Skeletal muscle satellite cell (primary cell): ENCODE measurements at regions not wholly inside any gene's neighbourhood (a gene's known extent, or its start where the extent isn't known, plus 50 kb on each side); places are given as distances from the start of the nearest gene placed in this dataset.

Experiments used
- H3K27me3 ChIP-seq: 2 replicates; pipeline ENCODE4 v1.7.0; 2013; ENCODE audit warnings: low read length; ENCODE audit not compliant: control insufficient read depth, insufficient read depth
- H3K36me3 ChIP-seq: 2 replicates; pipeline ENCODE4 v1.7.0; 2013; ENCODE audit warnings: mild to moderate bottlenecking, control low read depth, low read length; ENCODE audit not compliant: insufficient read depth
- H3K4me1 ChIP-seq: 2 replicates; pipeline ENCODE4 v1.7.0; 2013; ENCODE audit warnings: low read length; ENCODE audit not compliant: control insufficient read depth, insufficient read depth
- H3K4me2 ChIP-seq: 2 replicates; pipeline ENCODE4 v1.7.0; 2013; ENCODE audit warnings: mild to moderate bottlenecking, low read length
- H3K4me3 ChIP-seq: 2 replicates; pipeline ENCODE4 v1.7.0; 2013; ENCODE audit warnings: low read length
- H3K9ac ChIP-seq: 2 replicates; pipeline ENCODE4 v1.7.0; 2013; ENCODE audit warnings: mild to moderate bottlenecking, low read depth, low read length, moderate library complexity
- H3K9me3 ChIP-seq: replicated peaks from 2 replicates; pipeline ENCODE4 v1.7.0; 2013; ENCODE audit warnings: mild to moderate bottlenecking, control low read depth, low read length

GRCh38 chr5:28234356-28234968 is 1196.1 kb upstream of the CDH9 start:
- Histone ChIP-seq H3K4me3 (no peak overlapping the region), H3K36me3 (no peaks in the 10 kb centered on the region)

DNA sequence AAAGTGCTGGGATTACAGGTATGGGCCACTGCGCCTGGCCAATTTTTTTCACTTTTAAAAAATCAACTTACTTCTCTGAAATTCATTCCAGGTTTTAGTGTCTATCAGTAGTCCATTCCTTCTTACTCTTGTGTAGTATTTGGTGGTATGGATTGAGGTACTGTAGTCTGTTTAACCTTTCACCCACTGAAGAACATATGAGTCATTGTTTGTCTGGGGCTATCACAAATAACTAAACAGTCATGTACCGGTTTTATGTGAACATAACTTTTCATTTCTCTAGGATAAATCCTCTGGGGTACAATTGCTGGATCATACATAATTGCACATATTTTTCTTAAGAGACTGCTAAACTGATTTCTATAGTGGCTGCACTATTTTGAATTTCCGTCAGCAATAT is 1188.0 kb upstream of the CDH9 start:
- Histone ChIP-seq H3K4me2 (no peak overlapping the region), H3K4me3 (no peak overlapping the region), H3K9ac (no peak overlapping the region), H3K4me1 (no peaks in the 10 kb centered on the region), H3K9me3 (no peaks in the 10 kb centered on the region), H3K27me3 (no peaks in the 10 kb centered on the region), H3K36me3 (no peaks in the 10 kb centered on the region)

More at GRCh38 chr5:28234356-28234968, 1196.1 kb upstream of the CDH9 start:
- no peak overlapping the region for H3K9ac ChIP-seq
- H3K4me2 ChIP-seq: no peak overlapping the region
- H3K4me1 ChIP-seq: no peaks in the 10 kb centered on the region
- H3K9me3 ChIP-seq: peaks cover 4% of the 10 kb centered on the region
- H3K27me3 ChIP-seq: no peaks in the 10 kb centered on the region

GRCh38 chr5:28219539-28219938 is 1181.2 kb upstream of the CDH9 start:
- no peaks in the 10 kb centered on the region for H3K4me1 ChIP-seq

DNA sequence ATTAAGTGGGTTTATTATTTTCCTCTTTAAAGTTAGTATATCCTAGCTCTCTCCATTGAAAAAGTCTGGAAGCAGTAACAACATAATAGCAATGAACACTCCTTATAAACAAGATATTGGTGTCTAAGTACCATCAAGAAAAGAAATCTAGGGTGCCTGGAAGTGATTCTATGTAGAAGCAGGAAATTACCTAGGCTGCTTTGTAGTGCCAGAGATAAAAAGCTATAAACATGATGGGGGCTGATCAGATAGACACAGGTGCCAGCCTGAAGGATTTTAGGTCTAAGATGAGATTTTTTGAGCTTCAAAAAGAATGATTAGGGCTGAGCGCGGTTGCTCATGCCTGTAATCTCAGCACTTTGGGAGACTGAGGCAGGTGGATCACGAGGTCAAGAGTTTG is 1179.3 kb upstream of the CDH9 start:
- no peak overlapping the region for H3K4me2 ChIP-seq
- H3K4me3 ChIP-seq: no peak overlapping the region
- H3K4me1 ChIP-seq: no peaks in the 10 kb centered on the region
- no peak overlapping the region for H3K9ac ChIP-seq
- H3K36me3 ChIP-seq: no peaks in the 10 kb centered on the region
- no peaks in the 10 kb centered on the region for H3K27me3 ChIP-seq
- H3K9me3 ChIP-seq: peaks cover 10% of the 10 kb centered on the region

More at GRCh38 chr5:28219539-28219938, 1181.2 kb upstream of the CDH9 start:
- Histone ChIP-seq H3K27me3 (no peaks in the 10 kb centered on the region), H3K4me2 (no peak overlapping the region), H3K36me3 (no peaks in the 10 kb centered on the region), H3K9ac (no peak overlapping the region), H3K4me3 (no peak overlapping the region), H3K9me3 (peaks cover under 1% of the 10 kb centered on the region)

GRCh38 chr5:28216939-28217360 is 1178.6 kb upstream of the CDH9 start:
- Histone ChIP-seq H3K9me3 (peaks cover 10% of the 10 kb centered on the region), H3K4me2 (no peak overlapping the region)

GRCh38 chr5:28215091-28215490 is 1176.7 kb upstream of the CDH9 start:
- no peaks in the 10 kb centered on the region for H3K27me3 ChIP-seq
- no peak overlapping the region for H3K9ac ChIP-seq
- H3K4me1 ChIP-seq: no peaks in the 10 kb centered on the region
- no peak overlapping the region for H3K4me2 ChIP-seq
- no peaks in the 10 kb centered on the region for H3K36me3 ChIP-seq
- H3K9me3 ChIP-seq: peaks cover 10% of the 10 kb centered on the region
- H3K4me3 ChIP-seq: no peak overlapping the region

More at GRCh38 chr5:28216939-28217360, 1178.6 kb upstream of the CDH9 start:
- no peaks in the 10 kb centered on the region for H3K4me1 ChIP-seq
- no peaks in the 10 kb centered on the region for H3K27me3 ChIP-seq
- no peaks in the 10 kb centered on the region for H3K36me3 ChIP-seq
- H3K4me3 ChIP-seq: no peak overlapping the region
- no peak overlapping the region for H3K9ac ChIP-seq

DNA sequence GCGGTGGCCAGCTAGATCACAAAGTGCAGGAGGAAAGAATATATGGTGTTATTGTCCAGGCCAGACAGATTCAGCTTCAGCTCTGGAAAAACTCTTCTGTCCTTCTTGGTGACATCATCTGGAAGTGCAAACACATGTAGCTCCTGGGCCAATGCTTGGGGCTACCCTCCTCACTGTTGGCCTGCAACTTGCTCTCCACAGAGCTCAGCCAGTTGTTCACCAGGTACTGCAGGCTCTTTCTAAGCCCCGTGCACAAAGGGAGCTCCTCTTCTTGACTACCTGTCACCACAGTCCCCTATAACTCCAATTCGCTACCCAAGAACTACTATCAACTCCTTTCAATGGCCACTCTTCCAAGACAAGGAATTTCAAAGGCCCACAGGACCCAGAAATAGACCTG is 1175.9 kb upstream of the CDH9 start:
- Histone ChIP-seq H3K4me3 (no peak overlapping the region), H3K36me3 (no peaks in the 10 kb centered on the region), H3K9me3 (peaks cover 10% of the 10 kb centered on the region), H3K4me1 (no peaks in the 10 kb centered on the region), H3K4me2 (no peak overlapping the region), H3K27me3 (no peaks in the 10 kb centered on the region), H3K9ac (no peak overlapping the region)

- H3K9ac ChIP-seq: no peak overlapping the region
- H3K9me3 ChIP-seq: peaks cover 7% of the 10 kb centered on the region
- H3K36me3 ChIP-seq: no peaks in the 10 kb centered on the region
- no peak overlapping the region for H3K4me2 ChIP-seq
- no peak overlapping the region for H3K4me3 ChIP-seq
- no peaks in the 10 kb centered on the region for H3K4me1 ChIP-seq
- no peaks in the 10 kb centered on the region for H3K27me3 ChIP-seq
Observed at GRCh38 chr5:28208356-28208755, 1170.0 kb upstream of the CDH9 start.

DNA sequence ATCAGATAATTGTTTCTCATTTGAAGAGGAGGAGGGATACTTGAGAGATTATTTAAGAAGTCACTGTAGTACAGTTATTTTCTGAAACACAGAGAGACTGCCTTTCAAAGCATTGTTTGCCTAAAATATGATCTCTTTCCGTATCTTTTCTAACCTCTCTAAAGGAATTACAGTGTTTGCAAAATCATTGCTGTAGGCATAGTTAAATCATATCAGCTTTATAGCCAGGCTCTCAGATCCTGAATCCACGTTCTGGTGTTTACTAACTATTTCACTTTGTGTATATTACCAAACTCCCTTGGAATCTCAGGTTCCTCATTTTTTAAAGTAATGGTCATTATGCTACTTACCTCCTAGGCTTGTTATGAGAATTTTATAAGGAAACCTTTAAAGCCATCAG is 1151.6 kb upstream of the CDH9 start:
- Histone ChIP-seq H3K4me1 (no peaks in the 10 kb centered on the region), H3K36me3 (no peaks in the 10 kb centered on the region), H3K27me3 (no peaks in the 10 kb centered on the region), H3K4me3 (no peak overlapping the region), H3K9ac (no peak overlapping the region), H3K9me3 (peaks cover 4% of the 10 kb centered on the region), H3K4me2 (no peak overlapping the region)

GRCh38 chr5:28174691-28175090 is 1136.3 kb upstream of the CDH9 start:
- H3K4me2 ChIP-seq: no peak overlapping the region
- H3K4me1 ChIP-seq: no peaks in the 10 kb centered on the region
- H3K9me3 ChIP-seq: peaks cover 7% of the 10 kb centered on the region
- no peak overlapping the region for H3K9ac ChIP-seq
- no peak overlapping the region for H3K4me3 ChIP-seq
- H3K36me3 ChIP-seq: no peaks in the 10 kb centered on the region
- H3K27me3 ChIP-seq: no peaks in the 10 kb centered on the region

DNA sequence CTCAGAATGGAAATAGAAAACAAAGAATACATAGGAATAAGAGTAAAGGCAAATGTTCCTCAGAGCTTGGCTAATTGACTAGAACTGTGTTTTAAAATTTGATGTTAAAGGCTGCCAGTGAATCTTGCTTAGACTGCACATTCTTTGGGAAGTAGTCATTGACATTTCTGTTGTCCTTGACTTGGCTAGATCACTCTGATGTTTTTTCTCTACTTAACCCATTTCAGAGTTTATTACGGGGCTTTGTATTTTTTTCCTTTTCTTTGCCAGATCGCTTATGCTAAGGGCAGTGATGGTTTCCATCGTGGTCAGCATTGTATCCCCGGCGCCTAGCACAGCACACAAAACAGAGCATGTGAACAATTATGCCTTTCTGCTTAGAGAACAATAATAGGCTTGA is 1126.7 kb upstream of the CDH9 start:
- Histone ChIP-seq H3K27me3 (no peaks in the 10 kb centered on the region), H3K36me3 (no peaks in the 10 kb centered on the region), H3K4me1 (no peaks in the 10 kb centered on the region), H3K4me2 (no peak overlapping the region), H3K9ac (no peak overlapping the region), H3K4me3 (no peak overlapping the region), H3K9me3 (peaks cover 9% of the 10 kb centered on the region)

DNA sequence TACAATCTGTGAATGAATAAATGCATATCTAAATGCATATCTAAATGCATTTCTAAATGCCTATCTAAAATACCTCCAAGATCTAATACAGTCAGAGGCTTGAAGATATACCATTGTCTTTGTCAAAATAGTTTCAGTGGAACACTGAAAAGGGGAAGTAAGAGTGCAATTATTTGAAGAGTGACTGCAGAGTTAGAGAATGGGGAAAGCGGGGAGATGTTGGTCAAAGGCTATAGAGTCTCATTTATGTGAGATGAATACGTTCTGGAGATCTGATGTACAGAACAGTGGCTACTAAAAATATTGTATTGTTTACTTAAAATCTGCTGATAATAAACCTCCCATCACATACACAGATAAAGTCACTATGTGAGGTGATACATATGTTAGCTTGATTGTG is 1126.2 kb upstream of the CDH9 start:
- no peak overlapping the region for H3K4me2 ChIP-seq
- H3K36me3 ChIP-seq: no peaks in the 10 kb centered on the region
- H3K4me3 ChIP-seq: no peak overlapping the region
- H3K9ac ChIP-seq: no peak overlapping the region
- no peaks in the 10 kb centered on the region for H3K4me1 ChIP-seq
- H3K9me3 ChIP-seq: peaks cover 7% of the 10 kb centered on the region
- H3K27me3 ChIP-seq: no peaks in the 10 kb centered on the region
